H1 (cell line): ENCODE measurements at regions not wholly inside any gene's neighbourhood (a gene's known extent, or its start where the extent isn't known, plus 50 kb on each side); places are given as distances from the start of the nearest gene placed in this dataset.

ENCODE experiments used
- CTCF ChIA-PET: fragments of 300-600 bp; sonication (Branson Sonifier 250); formaldehyde crosslinking; loops from one replicate; lab custom pipeline; 2021; ENCODE audit not compliant: partially characterized antibody; lab: Charles Lee
- POLR2A ChIA-PET: fragments of 300-600 bp; sonication (Branson Sonifier 250); formaldehyde crosslinking; loops from one replicate; lab custom pipeline; 2021; ENCODE audit warnings: inconsistent platforms; ENCODE audit not compliant: partially characterized antibody; lab: Charles Lee
- DNase-seq, 2 experiments: peaks; one replicate each; pipeline versions ENCODE4 v3.0.0 to v3.0.0-alpha.2; 2010 to 2022; ENCODE audit warnings: low spot score in 2 of 2, low read depth in 1 of 2, mixed read lengths in 1 of 2
- FAIRE-seq: peaks from 2 replicates; lab custom pipeline; 2011; peaks lifted over from hg19 to GRCh38; lab: Jason Lieb, UNC
- H2AFZ ChIP-seq: 2 replicates; pipeline ENCODE4 v1.8.1; 2012; ENCODE audit warnings: low read length, inconsistent platforms
- H2AK5ac ChIP-seq: 2 replicates; pipeline ENCODE4 v1.6.1; 2013; ENCODE audit warnings: low read depth, low read length
- H2BK120ac ChIP-seq: replicated peaks from 2 replicates; pipeline ENCODE3; 2013; ENCODE audit warnings: low read depth, low read length, inconsistent platforms
- H2BK12ac ChIP-seq: 2 replicates; pipeline ENCODE4 v1.6.1; 2013; ENCODE audit warnings: low read depth, low read length
- H2BK15ac ChIP-seq: 2 replicates; pipeline ENCODE4 v1.6.1; 2013; ENCODE audit warnings: low read length
- H2BK20ac ChIP-seq: 2 replicates; pipeline ENCODE4 v1.6.1; 2013; ENCODE audit warnings: low read length
- H2BK5ac ChIP-seq: 2 replicates; pipeline ENCODE4 v1.6.1; 2013; ENCODE audit warnings: low read depth, low read length
- H3K14ac ChIP-seq: 2 replicates; pipeline ENCODE4 v1.6.1; 2013; ENCODE audit warnings: inconsistent platforms; ENCODE audit not compliant: insufficient read length
- H3K18ac ChIP-seq: 2 replicates; pipeline ENCODE4 v1.6.1; 2013; ENCODE audit warnings: low read length; ENCODE audit errors: extremely low read depth
- H3K23ac ChIP-seq: 2 replicates; pipeline ENCODE4 v1.6.1; 2013; ENCODE audit warnings: inconsistent platforms; ENCODE audit not compliant: insufficient read length
- H3K23me2 ChIP-seq: 2 replicates; pipeline ENCODE4 v1.6.1; 2013; ENCODE audit warnings: low read depth, low read length
- H3K27ac ChIP-seq: 2 replicates; pipeline ENCODE4 v1.6.1; 2011; ENCODE audit warnings: low read depth, low read length, inconsistent platforms
- H3K27me3 ChIP-seq, 4 experiments: replicated peaks in 1 of 4; 1 replicate in 1 of 4; 2 replicates in 3 of 4; pipeline versions ENCODE4 v1.6.1 to v1.8.1; 2011 to 2013; ENCODE audit warnings: low read length in 3 of 4, mild to moderate bottlenecking in 3 of 4, inconsistent platforms in 2 of 4, mixed read lengths in 2 of 4, moderate library complexity in 1 of 4; ENCODE audit not compliant: control insufficient read depth in 3 of 4, insufficient read depth in 3 of 4; ENCODE audit errors: extremely low read depth in 1 of 4
- H3K36me3 ChIP-seq, 4 experiments: 2 replicates each; pipeline versions ENCODE4 v1.6.1 to v1.8.1; 2011 to 2013; ENCODE audit warnings: mild to moderate bottlenecking in 4 of 4, low read length in 3 of 4, moderate library complexity in 2 of 4, control low read depth in 1 of 4, inconsistent platforms in 1 of 4; ENCODE audit not compliant: insufficient read depth in 4 of 4, control insufficient read depth in 2 of 4
- H3K4ac ChIP-seq: replicated peaks from 2 replicates; pipeline ENCODE3; 2013; ENCODE audit warnings: low read length, low read depth, mixed read lengths, inconsistent platforms; ENCODE audit not compliant: insufficient read length
- H3K4me1 ChIP-seq, 4 experiments: replicated peaks in 1 of 4; 1 replicate in 1 of 4; 2 replicates in 3 of 4; pipeline versions ENCODE4 v1.6.1 to v1.8.1; 2011 to 2013; ENCODE audit warnings: low read length in 3 of 4, inconsistent platforms in 2 of 4, mixed read lengths in 1 of 4; ENCODE audit not compliant: insufficient read depth in 4 of 4, control insufficient read depth in 3 of 4
- H3K4me2 ChIP-seq, 2 experiments: 2 replicates each; pipeline versions ENCODE4 v1.6.1 to v1.8.1; 2011 to 2013; ENCODE audit warnings: low read depth in 2 of 2, low read length in 2 of 2, control low read depth in 1 of 2, inconsistent platforms in 1 of 2, mild to moderate bottlenecking in 1 of 2; ENCODE audit not compliant: insufficient read depth in 1 of 2
- H3K4me3 ChIP-seq, 4 experiments: fragments of 200-600, 300-600 bp in 1 of 4; sonication (generic), shearing (Covaris generic), sonication (Bioruptor Twin) in 1 of 4; 2 replicates each; pipeline versions ENCODE4 v1.5.1 to v1.8.1; 2011 to 2016; ENCODE audit warnings: low read length in 4 of 4, low read depth in 3 of 4, control low read depth in 2 of 4, inconsistent platforms in 2 of 4, mild to moderate bottlenecking in 2 of 4, mixed read lengths in 1 of 4, moderate library complexity in 1 of 4; ENCODE audit not compliant: insufficient read depth in 2 of 4; ENCODE audit errors: extremely low read depth in 1 of 4
- H3K56ac ChIP-seq: replicated peaks from 2 replicates; pipeline ENCODE3; 2013; ENCODE audit warnings: low read depth, mild to moderate bottlenecking, mixed read lengths, low read length, inconsistent platforms; ENCODE audit not compliant: insufficient read length
- H3K79me1 ChIP-seq: 2 replicates; pipeline ENCODE4 v1.6.1; 2013; ENCODE audit warnings: low read depth, low read length, control low read depth
- H3K79me2 ChIP-seq, 2 experiments: 2 replicates each; pipeline versions ENCODE4 v1.6.1 to v1.8.1; 2012 to 2013; ENCODE audit warnings: low read length in 2 of 2, mild to moderate bottlenecking in 2 of 2, inconsistent platforms in 1 of 2; ENCODE audit not compliant: insufficient read depth in 2 of 2, control insufficient read depth in 1 of 2
- H3K9ac ChIP-seq, 4 experiments: replicated peaks in 1 of 4; 1 replicate in 1 of 4; 2 replicates in 3 of 4; pipeline versions ENCODE4 v1.6.1 to v1.8.1; 2011 to 2013; ENCODE audit warnings: low read depth in 3 of 4, low read length in 3 of 4, control low read depth in 2 of 4, mild to moderate bottlenecking in 2 of 4, moderate library complexity in 2 of 4, inconsistent platforms in 1 of 4; ENCODE audit errors: extremely low read depth in 1 of 4
- H3K9me3 ChIP-seq, 2 experiments: 2 replicates each; pipeline versions ENCODE4 v1.6.1 to v1.8.1; 2012 to 2013; ENCODE audit warnings: mild to moderate bottlenecking in 2 of 2, moderate library complexity in 2 of 2, control low read depth in 1 of 2, inconsistent platforms in 1 of 2, low read depth in 1 of 2, low read length in 1 of 2, mixed read lengths in 1 of 2; ENCODE audit not compliant: insufficient read depth in 2 of 2
- H4K20me1 ChIP-seq, 2 experiments: replicated peaks in 1 of 2; 2 replicates each; pipeline versions ENCODE3 to v1.8.1; 2011 to 2013; ENCODE audit warnings: inconsistent platforms in 2 of 2, low read length in 2 of 2, mild to moderate bottlenecking in 1 of 2; ENCODE audit not compliant: insufficient read depth in 2 of 2, control insufficient read depth in 1 of 2
- H4K5ac ChIP-seq: 2 replicates; pipeline ENCODE4 v1.6.1; 2013; ENCODE audit warnings: low read length, low read depth, mixed read lengths, inconsistent platforms; ENCODE audit not compliant: insufficient read length
- H4K8ac ChIP-seq: 2 replicates; pipeline ENCODE4 v1.8.0; 2013; ENCODE audit warnings: mild to moderate bottlenecking, moderate library complexity, low read length, inconsistent platforms; ENCODE audit not compliant: insufficient read depth; ENCODE audit errors: extremely low read depth
- H4K91ac ChIP-seq: replicated peaks from 2 replicates; pipeline ENCODE3; 2013; ENCODE audit warnings: low read length, mixed read lengths, inconsistent platforms; ENCODE audit not compliant: insufficient read length
- ASH2L ChIP-seq: fragments of 200-600, 300-600 bp; sonication (generic); IDR thresholded peaks from one replicate; pipeline ENCODE4 v1.7.1; 2017; ENCODE audit warnings: low read length
- BACH1 ChIP-seq: IDR thresholded peaks from 2 replicates; pipeline ENCODE4 v1.6.1; 2012; ENCODE audit warnings: low read length, improper control_type of control experiment
- BCL11A ChIP-seq, 2 experiments: IDR thresholded peaks; one replicate each; pipeline ENCODE4 v1.6.1; 2011; ENCODE audit warnings: low read depth in 2 of 2, low read length in 2 of 2, mild to moderate bottlenecking in 2 of 2
- BRCA1 ChIP-seq: IDR thresholded peaks from 2 replicates; pipeline ENCODE4 v1.6.1; 2012; ENCODE audit warnings: low read depth, low read length, improper control_type of control experiment
- CBX5 ChIP-seq: fragments of 300-800, 300-1000 bp; sonication (generic); IDR thresholded peaks from 2 replicates; pipeline ENCODE4 v1.7.1; 2016; ENCODE audit warnings: antibody characterized with exemption, low read length, low read depth
- FOSL1 ChIP-seq: IDR thresholded peaks from 2 replicates; pipeline ENCODE4 v1.6.1; 2011; ENCODE audit warnings: mild to moderate bottlenecking, low read depth, low read length, moderate library complexity; ENCODE audit not compliant: insufficient read depth
- GABPA ChIP-seq: IDR thresholded peaks from 2 replicates; pipeline ENCODE4 v1.6.1; 2011; ENCODE audit warnings: mild to moderate bottlenecking, low read length, moderate library complexity, borderline replicate concordance; ENCODE audit not compliant: insufficient read depth
- KDM1A ChIP-seq: fragments of 200-600, 300-600 bp; sonication (generic); IDR thresholded peaks from 2 replicates; pipeline ENCODE4 v1.7.1; 2016; ENCODE audit warnings: mild to moderate bottlenecking, low read length, borderline replicate concordance
- KDM4A ChIP-seq: IDR thresholded peaks from one replicate; pipeline ENCODE4 v1.7.1; 2012; ENCODE audit warnings: low read depth, mild to moderate bottlenecking, moderate library complexity, low read length, inconsistent platforms; ENCODE audit not compliant: severe bottlenecking
- RNF2 ChIP-seq: fragments of 200-900, 300-1000 bp; sonication (generic); IDR thresholded peaks from 2 replicates; pipeline ENCODE4 v1.7.1; 2016; ENCODE audit warnings: borderline replicate concordance, low read depth, mild to moderate bottlenecking, antibody characterized with exemption, low read length; ENCODE audit not compliant: poor library complexity, severe bottlenecking; ENCODE audit errors: missing control alignments
- SAP30 ChIP-seq: fragments of 300-600 bp; sonication (generic); IDR thresholded peaks from 2 replicates; pipeline ENCODE4 v1.7.1; 2012; ENCODE audit warnings: low read length, moderate library complexity, mild to moderate bottlenecking, inconsistent platforms; ENCODE audit not compliant: insufficient read depth, insufficient replicate concordance
- TAF1 ChIP-seq: IDR thresholded peaks from 2 replicates; pipeline ENCODE4 v1.6.1; 2011; ENCODE audit warnings: mild to moderate bottlenecking, low read depth, low read length
- USF2 ChIP-seq: IDR thresholded peaks from 2 replicates; pipeline ENCODE4 v1.6.1; 2011; ENCODE audit warnings: low read length, improper control_type of control experiment
- YY1 ChIP-seq: IDR thresholded peaks from 2 replicates; pipeline ENCODE4 v1.6.1; 2011; ENCODE audit warnings: low read depth, mild to moderate bottlenecking, low read length
- WGBS, 2 experiments: shearing (Covaris generic) in 1 of 2; methylation state at CpG; one replicate each; pipeline versions ENCODE4 v1.1.6 to v1.1.7; 2013 to 2015; ENCODE audit warnings: low lambda C conversion rate in 2 of 2, mixed read lengths in 2 of 2, inconsistent platforms in 1 of 2, low coverage in 1 of 2, missing lambda C conversion rate in 1 of 2; ENCODE audit not compliant: insufficient replicate concordance in 2 of 2, insufficient coverage in 1 of 2, insufficient read length in 1 of 2; ENCODE audit errors: extremely low coverage in 1 of 2, missing lambda C conversion rate in 1 of 2; 5-methylcytosine and 5-hydroxymethylcytosine counted together

- H2AK5ac ChIP-seq, result no peak overlapping the region
- H3K27me3 ChIP-seq, result no peaks in the 10 kb centered on the region
- H4K91ac ChIP-seq, result no peak overlapping the region
- WGBS, 2 experiments, result 84% methylated on average over 2 of the region's 2 CpGs; no CpG with 5 or more reads in 1 of the 2 experiments
- H3K14ac ChIP-seq, result no peak overlapping the region
- H4K8ac ChIP-seq, result no peak overlapping the region
- POLR2A ChIA-PET, result no interaction called here
- H2BK12ac ChIP-seq, result no peak overlapping the region
- H2BK120ac ChIP-seq, result no peak overlapping the region
- no peak overlapping the region for H3K56ac ChIP-seq
- no peaks in the 10 kb centered on the region for H3K9me3 ChIP-seq
- CTCF ChIA-PET, result no interaction called here
- no peak overlapping the region for H3K27ac ChIP-seq
- no peak overlapping the region for H3K9ac ChIP-seq
- no peaks in the 10 kb centered on the region for H4K20me1 ChIP-seq
- no peak overlapping the region for H4K5ac ChIP-seq
- no peak overlapping the region for H3K4ac ChIP-seq
- H3K79me1 ChIP-seq, result no peaks in the 10 kb centered on the region
- H2BK5ac ChIP-seq, result no peak overlapping the region
- H3K23me2 ChIP-seq, result no peaks in the 10 kb centered on the region
- no peak overlapping the region for H3K23ac ChIP-seq
- no peak overlapping the region for H3K18ac ChIP-seq
- H2BK20ac ChIP-seq, result no peak overlapping the region
- DNase-seq (no peak), FAIRE-seq (no peak)
- no peaks in the 10 kb centered on the region for H3K79me2 ChIP-seq
- H2AFZ ChIP-seq, result no peak overlapping the region
- no peaks in the 10 kb centered on the region for H3K36me3 ChIP-seq
- no peak overlapping the region for H3K4me2 ChIP-seq
- H2BK15ac ChIP-seq, result no peak overlapping the region
- no peaks in the 10 kb centered on the region for H3K4me1 ChIP-seq
- no peak overlapping the region for H3K4me3 ChIP-seq
- TF ChIP-seq TAF1 (no peak), BCL11A (IDR thresholded peaks at IDR 0.05; ENCODE audit: low read depth in 2 of 2, low read length in 2 of 2) (no peak), BACH1 (no peak), BRCA1 (no peak), USF2 (no peak), KDM1A (no peak), FOSL1 (no peak), ASH2L (no peak), YY1 (no peak), SAP30 (no peak), CBX5 (no peak), RNF2 (no peak), KDM4A (no peak), GABPA (no peak)
Measured at GRCh38 chr3:63745757-63746156, 73.3 kb upstream of the C3orf49 start.
